KG1 (cell line): ENCODE measurements at regions not wholly inside any gene's neighbourhood (a gene's known extent, or its start where the extent isn't known, plus 50 kb on each side); places are given as distances from the start of the nearest gene placed in this dataset.

Experiments used
- DNase-seq: peaks from one replicate; lab custom pipeline; 2025; lab: John Stamatoyannopoulos, UW

GRCh38 chr2:166560022-166560421 lies 66.0 kb upstream of the SCN7A start:
- no peak for DNase-seq

- DNase-seq, result no peak
Measured at GRCh38 chr2:166550923-166551322, 56.9 kb upstream of the SCN7A start.

DNA sequence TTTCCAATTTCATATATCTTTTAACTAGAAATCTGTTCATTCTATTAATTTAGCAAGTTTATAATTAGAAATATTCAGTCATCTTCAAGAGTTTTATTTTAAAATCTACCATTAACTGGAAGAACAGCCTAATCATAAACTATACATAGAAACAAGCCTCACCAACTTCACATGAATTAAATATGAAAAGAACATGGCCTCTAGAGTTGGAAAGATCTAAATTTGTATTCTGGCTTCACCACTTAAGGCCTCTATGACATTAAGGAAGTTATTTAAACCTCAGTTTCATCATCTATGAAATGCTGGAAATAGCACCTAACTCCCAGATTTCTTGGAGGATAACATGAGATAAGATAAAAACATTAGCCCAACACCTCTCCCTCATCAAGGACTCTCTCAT lies 51.4 kb upstream of the SCN7A start:
- DNase-seq, result no peak
